GM21447 (cell line): ENCODE measurements at regions not wholly inside any gene's neighbourhood (a gene's known extent, or its start where the extent isn't known, plus 50 kb on each side); places are given as distances from the start of the nearest gene placed in this dataset.
"Not testable (repeated sequence)": the region's sequence is repeated elsewhere in the genome, so short reads cannot be mapped to it uniquely, and the experiment has no call there.

ENCODE experiments used
- ATAC-seq: cut with Tn5 transposase; IDR thresholded peaks from one replicate; pipeline ENCODE4 v1.9.1; 2021; ENCODE audit not compliant: unreplicated experiment

GRCh38 chr7:156050636-156051569 is 238.6 kb upstream of the SHH start:
- no peak for ATAC-seq

- ATAC-seq = no peak
Measured at GRCh38 chr7:156049366-156049765, 237.1 kb upstream of the SHH start.

DNA sequence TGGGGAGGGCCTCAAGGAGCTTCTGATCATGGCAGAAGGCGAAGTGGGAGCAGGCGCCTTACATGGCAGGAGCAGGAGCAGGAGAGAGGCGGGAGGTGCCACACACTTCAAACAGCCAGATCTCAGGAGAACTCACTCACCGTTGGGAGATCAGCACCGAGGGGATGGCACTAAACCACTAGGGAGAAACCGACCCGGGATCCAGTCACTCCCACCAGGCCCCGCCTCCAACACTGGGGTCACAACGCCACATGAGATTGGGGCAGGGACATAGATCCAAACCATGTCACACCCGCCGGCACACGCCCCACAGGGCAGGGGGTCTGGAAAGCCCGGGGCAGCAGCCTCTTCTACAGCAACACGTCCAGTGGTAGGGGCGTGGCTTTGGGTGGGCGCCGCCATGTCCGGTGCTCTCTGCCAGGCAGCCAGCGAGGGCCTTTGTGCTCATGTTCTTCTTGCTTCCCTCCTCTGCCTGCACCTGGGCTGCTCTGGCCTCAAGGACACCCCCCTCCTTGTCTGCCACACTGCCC is 233.8 kb upstream of the SHH start:
- ATAC-seq = no peak

DNA sequence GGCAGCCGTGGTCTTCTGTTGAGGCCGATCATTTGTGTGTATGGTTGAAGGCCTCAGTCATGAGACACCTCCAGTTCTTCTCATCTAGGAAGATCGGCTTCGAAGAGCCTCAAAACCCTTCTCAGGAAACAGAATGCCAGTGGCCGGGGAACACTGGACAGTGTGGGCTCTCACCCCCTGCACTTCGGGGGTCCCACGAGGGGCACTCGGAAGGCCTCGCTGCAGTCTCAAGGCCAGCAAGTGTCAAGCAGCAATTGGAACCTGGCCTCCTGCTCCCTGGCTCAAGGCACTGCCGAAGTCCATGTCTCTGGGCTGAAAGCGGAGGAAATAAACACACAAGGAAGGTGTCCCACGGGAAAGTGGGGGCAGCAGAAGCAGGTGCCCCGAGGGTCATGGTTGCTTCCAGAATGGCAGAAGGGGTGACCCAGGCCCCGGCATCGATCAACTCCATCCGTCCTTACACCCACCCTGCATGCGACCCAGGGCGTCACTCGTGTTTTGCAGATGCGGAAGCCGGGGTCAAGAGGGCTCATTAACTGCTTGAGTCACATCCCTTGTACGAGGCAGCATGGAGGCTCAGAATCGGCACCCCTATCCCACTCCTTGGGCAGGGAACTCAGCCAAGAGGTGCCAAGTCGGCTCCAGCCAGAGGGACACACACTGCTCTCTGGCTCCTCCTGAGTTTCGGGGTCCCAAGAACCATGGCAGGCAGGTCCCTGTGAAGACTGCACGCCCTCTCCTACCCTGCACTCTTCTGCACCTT is 231.3 kb upstream of the SHH start:
- no peak for ATAC-seq

- no peak for ATAC-seq
Measured at GRCh38 chr7:156041398-156041797, 229.1 kb upstream of the SHH start.

GRCh38 chr7:156039971-156040677 is 227.9 kb upstream of the SHH start:
- ATAC-seq = no peak

GRCh38 chr7:156039194-156039593 is 226.9 kb upstream of the SHH start:
- ATAC-seq = no peak

DNA sequence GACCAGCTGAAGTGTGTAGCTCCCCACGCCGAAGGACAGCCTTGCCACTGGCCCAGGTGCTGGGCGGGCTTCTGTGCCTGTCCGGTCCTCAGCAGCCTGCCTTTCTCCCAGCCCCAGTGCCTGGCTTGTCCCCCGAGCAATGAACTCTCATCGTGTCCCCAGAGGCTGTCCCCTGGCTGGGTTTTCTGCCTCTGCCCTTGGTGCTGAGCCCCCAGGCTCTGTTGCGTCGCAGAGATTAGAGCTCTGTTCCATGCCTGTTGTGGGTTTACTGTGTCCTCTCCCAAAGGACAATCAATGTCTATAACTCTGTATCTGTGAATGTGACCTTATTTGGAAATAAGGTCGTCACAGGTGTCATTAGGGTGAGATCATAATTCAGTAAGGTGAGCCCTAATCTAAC is 226.1 kb upstream of the SHH start:
- ATAC-seq = no peak

DNA sequence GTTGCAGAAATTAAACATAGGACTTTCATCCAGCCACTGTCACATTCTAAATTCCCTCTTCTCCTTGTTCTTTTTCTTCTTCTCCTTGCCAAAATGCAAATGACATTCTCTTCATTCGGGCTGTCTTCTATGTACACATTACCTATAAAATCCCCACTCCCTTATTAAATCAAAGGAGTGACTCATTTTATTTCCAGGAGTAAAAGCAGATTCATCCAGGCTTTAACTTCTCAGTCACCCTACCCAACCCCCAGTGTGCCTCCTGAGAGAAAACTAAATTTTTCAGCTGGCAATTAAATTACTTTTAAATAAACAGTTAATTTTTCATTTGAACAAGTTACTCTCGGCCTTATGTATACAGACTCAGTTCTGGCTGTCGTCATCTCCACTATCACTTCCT is 223.9 kb upstream of the SHH start:
- no peak for ATAC-seq

GRCh38 chr7:156035387-156035786 is 223.1 kb upstream of the SHH start:
- ATAC-seq = not testable (repeated sequence)

DNA sequence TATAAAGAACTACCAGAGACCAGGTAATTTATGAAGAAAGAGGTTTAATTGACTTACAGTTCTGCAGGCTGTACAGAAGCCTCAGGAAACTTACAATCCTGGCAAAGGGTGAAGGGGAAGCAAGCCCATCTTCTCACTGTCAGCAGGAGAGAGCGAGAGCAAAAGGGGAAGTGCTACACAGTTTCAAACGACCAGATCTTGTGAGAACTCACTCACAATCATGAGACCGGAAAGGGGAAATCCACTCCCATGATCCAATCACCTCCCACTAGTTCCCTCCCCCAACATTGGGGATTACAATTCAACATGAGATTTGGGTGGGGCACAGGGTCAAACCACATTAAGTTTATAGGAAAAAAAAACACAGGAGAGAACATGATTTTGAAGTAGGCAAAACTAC is 222.1 kb upstream of the SHH start:
- peak; percentile 85 for ATAC-seq

GRCh38 chr7:156032973-156033372 is 220.7 kb upstream of the SHH start:
- no peak for ATAC-seq

GRCh38 chr7:156031679-156032478 is 219.6 kb upstream of the SHH start:
- ATAC-seq = no peak

DNA sequence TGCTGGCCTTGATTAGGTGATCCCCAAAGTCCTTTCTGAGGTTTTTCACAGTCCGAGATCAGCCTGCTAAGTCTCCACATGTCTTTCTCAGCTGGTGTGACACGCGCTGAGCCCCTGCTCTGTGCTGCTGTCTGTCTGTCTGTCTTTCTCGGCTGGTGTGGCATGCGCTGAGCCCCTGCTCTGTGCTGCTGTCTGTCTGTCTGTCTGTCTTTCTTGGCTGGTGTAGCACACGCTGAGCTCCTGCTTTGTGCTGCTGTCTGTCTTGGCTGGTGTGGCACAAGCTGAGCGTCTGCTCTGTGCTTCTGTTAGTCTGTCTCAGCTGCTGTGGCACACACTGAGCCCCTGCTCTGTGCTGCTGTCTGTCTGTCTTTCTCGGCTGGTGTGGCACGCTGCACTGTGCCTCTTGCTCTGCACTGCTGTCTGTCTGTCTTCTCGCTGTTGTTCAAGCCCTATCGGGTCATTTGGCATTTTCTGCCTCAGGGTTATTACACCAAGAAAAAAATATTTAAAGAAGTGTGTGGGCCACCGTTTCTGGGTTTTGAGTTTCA is 217.3 kb upstream of the SHH start:
- no peak for ATAC-seq

DNA sequence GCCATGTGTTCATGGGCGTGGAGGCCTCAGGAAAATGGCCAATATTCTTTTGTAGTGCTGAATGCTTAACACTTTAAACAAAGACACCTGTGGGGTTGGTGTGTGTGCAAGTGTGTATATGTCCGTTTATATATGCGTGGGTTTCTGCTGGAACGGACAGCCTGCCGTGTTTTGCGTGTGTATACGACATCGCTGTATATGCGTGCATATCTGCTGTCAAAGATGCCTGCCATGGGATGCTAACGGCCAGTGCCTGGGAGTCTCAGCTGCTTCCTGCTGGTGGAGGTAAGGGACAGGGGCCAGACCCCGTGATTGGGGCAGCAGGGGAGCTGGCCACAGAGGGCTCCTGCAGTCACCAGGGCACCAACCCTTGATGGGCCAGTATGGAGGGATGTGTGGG is 216.3 kb upstream of the SHH start:
- no peak for ATAC-seq

GRCh38 chr7:156027821-156028220 is 215.6 kb upstream of the SHH start:
- ATAC-seq = no peak

- ATAC-seq = no peak
Measured at GRCh38 chr7:156026603-156027002, 214.3 kb upstream of the SHH start.

DNA sequence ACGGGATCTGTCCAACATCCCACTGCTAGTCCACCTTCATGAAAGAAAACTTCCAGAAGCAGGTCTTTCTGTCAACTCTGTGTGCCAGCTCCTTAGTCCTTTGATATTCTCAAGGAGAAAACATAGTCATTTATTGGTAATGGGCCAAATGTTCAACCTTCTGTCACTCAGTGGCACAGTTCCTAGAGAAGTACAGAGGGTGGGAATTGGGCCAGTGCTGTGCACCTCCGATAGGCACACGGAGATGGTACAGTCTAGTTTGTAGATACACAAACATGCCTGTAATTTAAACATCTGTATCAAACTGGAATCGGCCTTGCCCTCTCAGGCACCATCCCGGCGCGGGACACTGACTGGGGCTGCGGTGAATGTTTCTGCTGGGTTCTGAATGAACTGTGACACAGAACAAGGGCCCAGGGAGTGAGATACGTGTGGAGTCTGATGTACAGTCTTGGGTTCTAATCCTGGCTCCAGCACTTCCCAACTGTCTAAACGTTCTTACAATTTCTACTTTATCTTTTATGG is 213.9 kb upstream of the SHH start:
- no peak for ATAC-seq

GRCh38 chr7:156025675-156026074 is 213.4 kb upstream of the SHH start:
- ATAC-seq = no peak

- ATAC-seq = no peak
Measured at GRCh38 chr7:156024201-156024600, 211.9 kb upstream of the SHH start.
